HG02884 (cell line): ENCODE measurements at regions not wholly inside any gene's neighbourhood (a gene's known extent, or its start where the extent isn't known, plus 50 kb on each side); places are given as distances from the start of the nearest gene placed in this dataset.
A peak's percentile ranks its signal among the peaks of the same experiment; 100 is the strongest.
"Not testable (repeated sequence)": the region's sequence is repeated elsewhere in the genome, so short reads cannot be mapped to it uniquely, and the experiment has no call there.

Experiments
- ATAC-seq: cut with Tn5 transposase; IDR thresholded peaks from one replicate; pipeline ENCODE4 v1.9.1; 2021; ENCODE audit warnings: mild to moderate bottlenecking, moderate library complexity; ENCODE audit not compliant: unreplicated experiment

DNA sequence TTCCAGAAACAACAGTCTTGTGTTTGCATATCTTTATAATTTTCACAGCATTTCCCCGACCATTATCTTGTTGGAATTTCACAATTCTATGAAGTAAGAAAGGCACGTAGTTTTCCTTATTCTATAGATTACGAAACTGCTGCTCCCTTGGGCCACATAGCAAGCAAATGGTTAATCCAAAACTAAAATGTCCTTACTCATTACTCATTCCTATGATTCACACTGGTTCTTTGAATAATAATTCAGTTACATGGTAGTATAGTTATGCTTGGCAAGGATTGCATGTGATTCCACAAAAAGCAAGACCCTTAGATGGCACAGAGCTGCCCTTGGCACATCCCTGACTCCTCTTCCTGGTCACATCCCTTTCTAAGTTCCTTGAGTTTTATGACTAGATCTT is 51.2 kb downstream of the OR13H1 start:
- ATAC-seq, result no peak

DNA sequence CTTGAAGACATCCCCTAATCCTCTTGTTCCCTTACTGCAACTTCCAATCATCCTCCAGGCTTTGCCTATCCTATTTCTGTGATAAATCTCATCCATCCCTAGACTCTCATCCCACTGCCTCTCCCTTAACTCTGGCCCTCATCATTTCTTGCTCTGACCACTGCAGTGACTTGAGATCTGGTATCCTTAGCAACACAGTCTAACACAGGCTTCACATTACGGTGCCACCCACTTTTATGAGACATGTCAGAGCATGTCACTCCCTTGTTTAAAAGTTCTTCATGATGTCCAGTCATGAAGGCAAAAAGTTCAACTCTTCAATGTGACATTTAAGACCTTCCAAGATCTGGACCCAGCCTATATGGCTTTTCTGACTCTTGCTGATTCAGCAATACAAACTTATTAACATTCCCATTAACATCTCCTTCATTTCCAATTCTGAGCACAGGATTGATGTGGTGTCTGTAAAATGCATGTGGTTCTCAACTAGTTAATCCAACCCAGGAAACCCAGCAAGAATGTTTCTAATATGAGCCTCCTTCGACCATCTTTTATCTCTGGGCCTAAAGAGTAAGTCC is 64.0 kb downstream of the OR13H1 start:
- no peak for ATAC-seq

DNA sequence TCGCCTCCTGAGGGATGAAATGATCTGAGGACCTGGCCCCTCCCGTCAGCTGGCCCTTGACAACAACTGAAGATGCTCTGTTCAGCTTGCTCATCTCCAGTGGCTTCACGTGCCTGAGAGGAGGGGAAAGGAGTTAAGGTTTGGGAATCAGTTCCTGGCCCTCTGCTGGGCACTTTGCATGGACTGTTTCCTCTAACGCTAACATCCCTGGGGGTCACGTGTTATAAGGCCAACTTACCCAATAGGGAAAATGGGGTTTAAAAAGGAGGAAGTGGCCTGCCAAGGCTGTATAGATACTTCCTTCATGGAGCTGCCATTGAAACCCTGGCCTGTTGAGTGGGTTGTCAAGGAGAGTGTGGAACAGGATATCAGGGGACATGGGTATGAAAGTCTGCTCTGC is 65.6 kb downstream of the OR13H1 start:
- ATAC-seq, result no peak

GRCh38 chrX:131613260-131613659 is 69.4 kb downstream of the OR13H1 start:
- ATAC-seq, result no peak

DNA sequence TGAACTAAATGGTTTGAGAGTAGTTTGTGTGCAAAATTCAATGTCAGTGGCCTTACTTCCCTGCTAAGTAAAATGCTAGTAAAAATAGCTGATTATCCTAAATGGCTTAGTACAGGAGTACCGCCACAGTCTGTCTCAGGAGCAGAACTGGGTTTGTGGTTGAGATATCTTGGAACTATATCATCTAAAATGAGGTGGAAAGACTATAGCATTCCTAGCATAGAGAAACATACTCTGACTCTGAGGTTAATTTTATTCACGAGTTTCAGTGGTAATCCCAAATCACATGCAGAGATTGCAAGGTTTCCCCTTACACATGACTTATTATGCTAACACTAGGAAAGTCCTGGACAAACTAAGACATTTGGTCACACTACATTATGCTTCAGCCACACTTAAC is 70.4 kb downstream of the OR13H1 start:
- ATAC-seq, result no peak

DNA sequence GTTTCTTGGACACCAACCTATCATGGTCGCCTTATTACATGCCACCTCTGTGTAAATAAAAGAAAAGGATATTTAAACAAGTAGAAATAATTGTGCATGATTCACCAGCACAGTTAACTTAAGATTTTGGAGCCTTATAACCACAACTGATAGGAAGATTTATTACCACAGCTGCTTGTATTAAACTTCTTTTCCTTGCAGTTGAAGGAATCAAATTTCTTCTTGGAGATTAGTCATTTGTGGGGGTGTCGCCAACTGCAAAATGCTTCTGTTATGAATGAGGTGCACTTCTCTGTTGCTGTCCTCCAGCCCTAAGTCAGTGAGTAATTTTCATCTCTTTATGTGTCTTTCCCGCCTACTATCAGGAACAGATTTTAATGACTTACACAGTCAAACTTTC is 73.3 kb downstream of the OR13H1 start:
- ATAC-seq, result no peak

GRCh38 chrX:131621650-131622049 is 77.8 kb downstream of the OR13H1 start:
- ATAC-seq, result no peak

DNA sequence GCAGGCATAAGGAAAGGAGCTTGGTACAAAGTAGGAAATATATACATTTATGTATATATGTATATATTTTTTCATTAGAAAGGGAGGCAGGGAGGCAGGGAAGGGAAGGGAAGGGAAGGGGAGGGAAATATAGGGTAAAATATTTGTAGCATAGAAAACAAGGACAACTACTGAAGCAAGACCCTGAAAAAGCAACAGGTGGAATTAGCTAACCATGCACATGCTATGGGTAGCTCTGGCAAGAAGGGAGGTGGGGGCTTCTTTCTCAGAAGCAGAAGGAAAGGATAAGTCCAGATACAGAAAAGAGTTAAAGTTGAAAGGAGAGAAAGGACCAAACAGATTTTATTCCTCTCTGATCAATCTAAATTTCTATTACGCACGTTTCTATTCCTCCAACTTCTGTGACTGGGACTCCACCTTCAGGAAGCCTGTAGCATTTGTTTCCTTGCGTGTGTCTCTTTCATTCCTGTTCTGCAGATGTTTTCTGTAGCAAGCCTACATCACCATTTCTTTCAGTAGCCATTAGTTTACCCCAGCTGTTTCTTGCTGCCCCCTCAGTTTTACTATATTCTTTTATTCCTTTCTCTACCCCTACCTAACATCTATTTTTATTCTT is 82.9 kb downstream of the OR13H1 start:
- no peak for ATAC-seq

DNA sequence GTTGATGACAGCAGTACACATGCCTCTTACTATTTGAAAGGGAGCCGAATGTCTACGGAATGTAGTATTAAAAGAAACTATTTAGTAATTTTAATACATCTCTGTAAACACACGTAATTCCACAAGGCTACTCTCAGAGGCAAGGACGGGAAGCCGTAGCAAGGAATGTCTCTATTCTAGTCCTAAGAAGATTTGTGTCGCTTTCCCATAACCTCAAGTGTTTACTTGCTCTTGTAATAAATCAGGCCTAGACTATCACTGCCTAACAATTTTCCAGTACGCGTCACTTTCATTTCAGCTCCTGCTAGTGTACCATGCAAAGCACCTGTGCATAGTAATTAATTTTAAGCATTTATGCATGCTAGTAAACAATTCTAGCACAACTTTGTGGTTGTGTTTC is 86.7 kb downstream of the OR13H1 start:
- ATAC-seq, result no peak

DNA sequence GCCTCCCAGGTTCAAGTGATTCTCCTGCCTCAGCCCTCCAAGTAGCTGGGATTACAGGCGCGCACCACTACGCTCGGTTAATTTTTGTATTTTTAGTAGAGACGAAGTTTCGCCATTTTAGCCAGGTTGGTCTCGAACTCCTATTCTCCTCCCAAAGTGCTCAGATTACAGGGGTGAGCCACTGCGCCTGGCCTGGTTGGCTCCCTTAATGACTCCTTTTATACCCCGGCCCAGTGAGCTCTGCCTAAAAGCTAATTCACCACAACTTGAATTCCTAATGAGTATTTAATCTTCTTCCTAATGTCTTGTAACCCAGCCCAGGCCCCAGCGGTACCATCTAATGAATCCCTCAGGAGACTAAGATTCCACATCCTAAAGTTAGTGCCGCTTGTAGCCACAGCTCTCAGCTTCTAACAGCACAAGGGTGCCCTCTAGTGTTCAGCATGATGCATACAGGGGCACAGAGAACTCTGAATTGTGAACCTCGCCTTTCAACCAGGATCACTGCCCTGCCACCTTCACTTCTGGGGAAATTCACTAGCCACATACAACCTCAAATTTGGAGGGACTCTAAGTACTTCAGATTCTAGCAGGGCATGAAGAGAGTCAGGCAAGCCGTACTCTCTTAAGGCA is 89.5 kb downstream of the OR13H1 start:
- peak; percentile 89 for ATAC-seq

GRCh38 chrX:131634900-131635299 is 91.0 kb downstream of the OR13H1 start:
- ATAC-seq, result no peak

DNA sequence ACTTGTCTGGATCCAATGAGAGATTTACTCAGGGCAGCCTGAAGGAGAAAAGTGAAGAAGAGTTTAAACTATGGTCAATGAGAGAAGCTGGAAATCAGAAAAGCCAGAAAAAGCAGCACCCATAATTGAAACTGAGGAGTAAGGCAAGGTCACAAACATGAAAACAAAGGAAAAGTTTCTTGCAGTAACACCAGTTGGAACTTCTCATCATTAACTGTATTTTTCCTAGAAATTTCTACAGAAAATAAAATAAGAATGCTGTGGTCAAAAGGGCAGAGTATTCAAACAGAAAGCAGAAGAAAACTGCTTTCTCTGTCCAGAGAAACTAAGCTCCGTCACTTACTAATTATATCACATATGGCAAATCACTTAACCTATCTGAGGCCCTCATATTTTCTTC is 102.2 kb downstream of the OR13H1 start:
- ATAC-seq, result no peak

DNA sequence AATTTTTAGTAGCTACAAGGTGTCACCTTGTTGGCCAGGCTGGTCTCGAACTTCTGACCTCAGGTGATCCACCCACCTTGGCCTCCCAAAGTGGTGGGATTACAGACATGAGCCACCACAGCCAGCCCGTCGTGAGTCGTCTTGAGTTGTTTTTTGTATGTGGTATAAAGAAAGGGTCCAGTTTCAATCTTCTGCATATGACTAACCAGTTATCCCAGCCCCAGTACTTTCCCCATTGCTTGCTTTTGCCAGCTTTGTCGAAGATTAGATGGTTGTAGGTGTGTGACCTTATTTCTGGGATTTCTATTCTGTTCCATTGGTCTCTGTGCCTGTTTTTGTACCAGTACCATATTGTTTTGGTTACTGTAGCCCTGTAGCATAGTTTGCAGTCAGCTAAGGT is 105.9 kb downstream of the OR13H1 start:
- ATAC-seq, result no peak

DNA sequence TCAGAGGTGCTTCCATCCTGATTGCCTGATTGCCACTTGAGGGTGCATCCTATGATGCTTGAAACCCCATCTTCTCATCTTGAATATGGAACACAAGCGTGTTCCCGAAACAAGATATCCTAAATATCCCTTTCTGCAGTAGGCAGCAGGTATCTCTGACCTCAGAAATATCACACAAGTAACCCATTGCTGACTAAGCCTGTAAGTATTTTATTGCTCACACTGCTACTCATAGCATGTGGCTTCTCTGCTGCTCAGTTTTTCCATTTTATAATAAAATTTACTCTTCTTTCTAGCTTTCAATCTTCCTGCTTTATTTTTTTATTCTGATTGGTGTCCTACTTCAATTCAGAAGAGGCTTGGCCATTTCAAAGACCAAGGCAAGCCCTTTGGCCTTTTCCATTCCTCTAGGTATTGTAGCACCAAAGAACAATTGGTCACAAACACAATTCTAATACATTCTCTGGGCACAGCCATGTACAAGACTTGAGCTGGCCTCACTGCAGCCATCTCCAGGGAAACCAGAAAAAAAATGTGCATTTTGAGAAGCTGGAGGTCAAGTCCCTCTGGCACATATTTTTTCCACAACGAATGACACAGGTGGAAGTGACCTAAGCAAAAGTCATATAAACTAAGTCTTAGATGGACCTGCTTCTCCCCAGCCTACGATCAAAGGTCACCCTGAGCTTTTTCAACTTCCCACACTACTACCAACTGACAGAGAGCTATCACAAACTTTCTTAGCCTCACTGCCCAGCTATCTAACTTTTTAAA is 107.0 kb downstream of the OR13H1 start:
- ATAC-seq, result no peak

GRCh38 chrX:131663726-131664125 is 119.9 kb downstream of the OR13H1 start:
- not testable (repeated sequence) for ATAC-seq

- ATAC-seq, result no peak
Measured at GRCh38 chrX:131671735-131672134, 127.9 kb downstream of the OR13H1 start.

- ATAC-seq, result no peak
Measured at GRCh38 chrX:131675596-131676194, 131.8 kb downstream of the OR13H1 start.

- ATAC-seq, result peak; percentile 81
Measured at GRCh38 chrX:131677655-131678628, 134.1 kb downstream of the OR13H1 start.

DNA sequence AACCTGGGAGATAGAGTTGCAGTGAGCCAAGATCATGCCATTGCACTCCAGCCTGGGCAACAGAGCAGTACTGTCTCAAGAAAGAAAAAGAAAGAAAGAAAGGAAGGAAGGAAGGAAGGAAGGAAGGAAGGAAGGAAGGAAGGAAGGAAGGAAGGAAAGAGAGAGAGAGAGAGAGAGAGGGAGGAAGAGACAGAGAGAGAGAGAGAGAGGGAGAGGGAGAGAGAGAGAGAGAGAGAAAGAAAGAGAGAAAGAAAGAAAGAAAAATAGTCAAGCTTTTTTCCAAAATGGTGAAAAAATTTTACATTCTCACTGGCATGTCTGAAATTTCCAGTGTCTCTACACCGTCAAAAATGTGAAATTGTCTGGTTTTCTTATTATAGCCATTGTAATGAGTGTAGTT is 138.9 kb downstream of the OR13H1 start:
- ATAC-seq, result not testable (repeated sequence)

- no peak for ATAC-seq
Measured at GRCh38 chrX:131693359-131693758, 149.5 kb downstream of the OR13H1 start.
